ENCODE measurements at regions not wholly inside any gene's neighbourhood (a gene's known extent, or its start where the extent isn't known, plus 50 kb on each side); places are given as distances from the start of the nearest gene placed in this dataset.

DNA sequence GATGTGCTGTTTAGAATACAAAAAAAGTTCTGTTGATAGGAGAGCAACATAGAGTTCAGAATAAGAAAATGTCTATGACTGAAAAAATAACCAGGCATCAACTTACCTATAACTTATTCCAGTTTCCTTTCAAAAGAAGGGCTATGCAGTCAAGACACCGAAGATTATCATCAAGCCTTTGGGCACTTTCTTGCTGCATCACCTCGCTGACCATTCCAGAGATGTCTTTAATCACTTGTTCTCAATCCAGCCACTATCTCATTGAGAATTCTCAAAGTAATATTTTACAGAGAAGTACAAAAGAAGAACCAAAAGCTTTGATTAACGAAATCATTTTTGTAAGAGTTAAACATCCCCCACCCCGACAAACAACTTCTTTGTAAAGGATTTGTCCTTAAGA, 198.3 kb upstream of the P2RY1 start:
- TF ChIP-seq, protein P1, sequence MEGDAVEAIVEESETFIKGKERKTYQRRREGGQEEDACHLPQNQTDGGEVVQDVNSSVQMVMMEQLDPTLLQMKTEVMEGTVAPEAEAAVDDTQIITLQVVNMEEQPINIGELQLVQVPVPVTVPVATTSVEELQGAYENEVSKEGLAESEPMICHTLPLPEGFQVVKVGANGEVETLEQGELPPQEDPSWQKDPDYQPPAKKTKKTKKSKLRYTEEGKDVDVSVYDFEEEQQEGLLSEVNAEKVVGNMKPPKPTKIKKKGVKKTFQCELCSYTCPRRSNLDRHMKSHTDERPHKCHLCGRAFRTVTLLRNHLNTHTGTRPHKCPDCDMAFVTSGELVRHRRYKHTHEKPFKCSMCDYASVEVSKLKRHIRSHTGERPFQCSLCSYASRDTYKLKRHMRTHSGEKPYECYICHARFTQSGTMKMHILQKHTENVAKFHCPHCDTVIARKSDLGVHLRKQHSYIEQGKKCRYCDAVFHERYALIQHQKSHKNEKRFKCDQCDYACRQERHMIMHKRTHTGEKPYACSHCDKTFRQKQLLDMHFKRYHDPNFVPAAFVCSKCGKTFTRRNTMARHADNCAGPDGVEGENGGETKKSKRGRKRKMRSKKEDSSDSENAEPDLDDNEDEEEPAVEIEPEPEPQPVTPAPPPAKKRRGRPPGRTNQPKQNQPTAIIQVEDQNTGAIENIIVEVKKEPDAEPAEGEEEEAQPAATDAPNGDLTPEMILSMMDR (IDR thresholded peaks at IDR 0.05; ENCODE audit: low read depth, low read length, poor library complexity, severe bottlenecking), result no peak
- no peak for TF ChIP-seq EZH2phosphoT487 (IDR thresholded peaks at IDR 0.05; ENCODE audit: borderline replicate concordance, low read length)
